Panc1 (cell line): ENCODE measurements at regions not wholly inside any gene's neighbourhood (a gene's known extent, or its start where the extent isn't known, plus 50 kb on each side); places are given as distances from the start of the nearest gene placed in this dataset.

ENCODE experiments used
- ATAC-seq: fragments of 200-7000 bp; cut with Tn5 transposase; 2 replicates; pipeline ENCODE4 v1.9.1; 2020; ENCODE audit warnings: mild to moderate bottlenecking, moderate library complexity
- BruUV-seq: library from RNA; stranded (reverse); fragments of 400-500 nt; replicated peaks from 2 replicates; lab custom pipeline; 2021; lab: Mats Ljungman, UMichigan
- CTCF ChIA-PET: fragments of 300-600 bp; sonication (Branson Sonifier 250); formaldehyde crosslinking; loops from one replicate; lab custom pipeline; 2022; ENCODE audit warnings: antibody characterized with exemption; lab: Charles Lee
- POLR2A ChIA-PET: fragments of 300-600 bp; sonication (Branson Sonifier 250); formaldehyde crosslinking; loops from one replicate; lab custom pipeline; 2022; ENCODE audit warnings: antibody characterized with exemption; lab: Charles Lee
- DNase-seq: peaks from one replicate; pipeline ENCODE4 v3.0.0-alpha.2; 2010; ENCODE audit warnings: low read depth, low spot score
- H3K27ac ChIP-seq: 2 replicates; pipeline ENCODE4 v1.5.1; 2011; ENCODE audit warnings: mild to moderate bottlenecking, low read length, inconsistent platforms
- H3K27me3 ChIP-seq: fragments of 200-500 bp; sonication (Bioruptor generic); 2 replicates; pipeline ENCODE4 v1.6.0; 2014; ENCODE audit warnings: low read length, inconsistent platforms; ENCODE audit not compliant: control insufficient read depth, insufficient read depth
- H3K36me3 ChIP-seq: fragments of 200-500 bp; sonication (Bioruptor generic); 2 replicates; pipeline ENCODE4 v1.5.1; 2014; ENCODE audit warnings: inconsistent platforms, mild to moderate bottlenecking, low read length, moderate library complexity; ENCODE audit not compliant: control insufficient read depth, insufficient read depth
- H3K4me1 ChIP-seq: 2 replicates; pipeline ENCODE4 v1.5.1; 2011; ENCODE audit warnings: inconsistent platforms, mild to moderate bottlenecking, low read length, moderate library complexity; ENCODE audit not compliant: control insufficient read depth, insufficient read depth
- H3K4me3 ChIP-seq, 2 experiments: 2 replicates each; pipeline ENCODE4 v1.5.1; 2011 to 2012; ENCODE audit warnings: low read depth in 2 of 2, low read length in 2 of 2, mild to moderate bottlenecking in 2 of 2, inconsistent platforms in 1 of 2, moderate library complexity in 1 of 2
- H3K9me3 ChIP-seq: fragments of 200-500 bp; sonication (Bioruptor generic); 2 replicates; pipeline ENCODE4 v1.5.1; 2014; ENCODE audit warnings: low read depth, mild to moderate bottlenecking, inconsistent platforms, low read length, moderate library complexity; ENCODE audit not compliant: control insufficient read depth, insufficient read depth
- POLR2AphosphoS5 ChIP-seq: IDR thresholded peaks from 2 replicates; pipeline ENCODE4 v1.6.1; 2012; ENCODE audit warnings: mild to moderate bottlenecking, low read depth, low read length, moderate library complexity
- REST ChIP-seq, 2 experiments: IDR thresholded peaks; 2 replicates each; pipeline ENCODE4 v1.6.1; 2011 to 2012; ENCODE audit warnings: low read depth in 2 of 2, control low read depth in 1 of 2, low read length in 1 of 2, mild to moderate bottlenecking in 1 of 2, moderate library complexity in 1 of 2; ENCODE audit not compliant: insufficient read depth in 1 of 2
- SIN3A ChIP-seq: IDR thresholded peaks from 2 replicates; pipeline ENCODE4 v1.6.1; 2012; ENCODE audit warnings: low read depth, mild to moderate bottlenecking, low read length, moderate library complexity, borderline replicate concordance; ENCODE audit not compliant: insufficient read depth
- TCF7L2 ChIP-seq: IDR thresholded peaks from 2 replicates; pipeline ENCODE4 v1.6.1; 2011; ENCODE audit warnings: mild to moderate bottlenecking, low read depth, low read length, inconsistent platforms
- in situ Hi-C: cut with HindIII; loops from 2 replicates; pipeline ENCODE4 v1.10.0; 2016; ENCODE audit warnings: low sequenced_read_pairs, low pct_unique_long_range_greater_than_20kb
- intact Hi-C: fragments of 100-400 bp; cut with micrococcal nuclease; formaldehyde crosslinking; loops from one replicate; pipeline ENCODE4 v1.10.0; 2022; ENCODE audit not compliant: unreplicated experiment
- TF ChIP-seq, protein P1 (sequence below): fragments of 450-650 bp; IDR thresholded peaks from 2 replicates; pipeline ENCODE4 v1.5.1; 2017; ENCODE audit warnings: mild to moderate bottlenecking

- H3K4me1 ChIP-seq = no peaks in the 10 kb centered on the region
- in situ Hi-C loops (no loop called here), intact Hi-C loops (loop anchor here (10.0 kb wide), 1 partner anchor 367 kb away; no protein-coding TSS in a partner anchor)
- BruUV-seq = no TSS peak
- no peaks in the 10 kb centered on the region; the same call in 1 of the 2 replicates for H3K36me3 ChIP-seq
- no peaks in the 10 kb centered on the region for H3K27me3 ChIP-seq
- CTCF ChIA-PET = no interaction called here
- POLR2A ChIA-PET = no interaction called here
- no peak for TF ChIP-seq REST (IDR thresholded peaks at IDR 0.05; ENCODE audit: insufficient read depth in 1 of 2, low read depth in 2 of 2, low read length in 1 of 2)
- TF ChIP-seq TCF7L2 = no peak
- TF ChIP-seq SIN3A = no peak
- TF ChIP-seq, protein P1, sequence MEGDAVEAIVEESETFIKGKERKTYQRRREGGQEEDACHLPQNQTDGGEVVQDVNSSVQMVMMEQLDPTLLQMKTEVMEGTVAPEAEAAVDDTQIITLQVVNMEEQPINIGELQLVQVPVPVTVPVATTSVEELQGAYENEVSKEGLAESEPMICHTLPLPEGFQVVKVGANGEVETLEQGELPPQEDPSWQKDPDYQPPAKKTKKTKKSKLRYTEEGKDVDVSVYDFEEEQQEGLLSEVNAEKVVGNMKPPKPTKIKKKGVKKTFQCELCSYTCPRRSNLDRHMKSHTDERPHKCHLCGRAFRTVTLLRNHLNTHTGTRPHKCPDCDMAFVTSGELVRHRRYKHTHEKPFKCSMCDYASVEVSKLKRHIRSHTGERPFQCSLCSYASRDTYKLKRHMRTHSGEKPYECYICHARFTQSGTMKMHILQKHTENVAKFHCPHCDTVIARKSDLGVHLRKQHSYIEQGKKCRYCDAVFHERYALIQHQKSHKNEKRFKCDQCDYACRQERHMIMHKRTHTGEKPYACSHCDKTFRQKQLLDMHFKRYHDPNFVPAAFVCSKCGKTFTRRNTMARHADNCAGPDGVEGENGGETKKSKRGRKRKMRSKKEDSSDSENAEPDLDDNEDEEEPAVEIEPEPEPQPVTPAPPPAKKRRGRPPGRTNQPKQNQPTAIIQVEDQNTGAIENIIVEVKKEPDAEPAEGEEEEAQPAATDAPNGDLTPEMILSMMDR = no peak
- TF ChIP-seq POLR2AphosphoS5 = no peak
- DNase-seq (no peak), ATAC-seq (no peak)
- no peak overlapping the region for H3K4me3 ChIP-seq
- no peak overlapping the region for H3K27ac ChIP-seq
- no peaks in the 10 kb centered on the region for H3K9me3 ChIP-seq
These were observed 912.7 kb downstream of the FAT4 start for GRCh38 chr4:126227428-126227827.

- no TSS peak for BruUV-seq
- TF ChIP-seq SIN3A = no peak
- TF ChIP-seq TCF7L2 = no peak
- no peak for TF ChIP-seq REST (IDR thresholded peaks at IDR 0.05; ENCODE audit: insufficient read depth in 1 of 2, low read depth in 2 of 2, low read length in 1 of 2)
- no peak for TF ChIP-seq POLR2AphosphoS5
- TF ChIP-seq, protein P1 = no peak
- no peak for ATAC-seq
- H3K27me3 ChIP-seq = no peaks in the 10 kb centered on the region
- H3K36me3 ChIP-seq = no peaks in the 10 kb centered on the region
- H3K27ac ChIP-seq = no peak overlapping the region
- ChIA-PET POLR2A (no interaction called here), CTCF (no interaction called here)
- H3K4me3 ChIP-seq = no peak overlapping the region
- intact Hi-C loops = no loop called here
- no peaks in the 10 kb centered on the region for H3K4me1 ChIP-seq
- H3K9me3 ChIP-seq = no peaks in the 10 kb centered on the region
- in situ Hi-C loops = no loop called here
- DNase-seq = no peak
These were observed 915.5 kb downstream of the FAT4 start for GRCh38 chr4:126230269-126230668.
